Thyroid gland (tissue), 4 donors: ENCODE measurements at regions not wholly inside any gene's neighbourhood (a gene's known extent, or its start where the extent isn't known, plus 50 kb on each side); places are given as distances from the start of the nearest gene placed in this dataset.

Source experiments
- CTCF ChIP-seq, 6 experiments: fragments of 200-600 bp in 3 of 6; fragments of 450-650 bp in 3 of 6; sonication (generic) in 3 of 6; IDR thresholded peaks; one replicate each; pipeline ENCODE4 v1.5.1; 2016 to 2019; ENCODE audit warnings: antibody characterized with exemption in 6 of 6, mild to moderate bottlenecking in 2 of 6, inconsistent platforms in 1 of 6, moderate library complexity in 1 of 6
- POLR2A ChIP-seq, 2 donors: fragments of 450-650 bp; IDR thresholded peaks; one replicate each; pipeline ENCODE4 v1.6.1; 2017; ENCODE audit warnings: antibody characterized with exemption in 2 of 2, mild to moderate bottlenecking in 2 of 2, moderate library complexity in 1 of 2

- no peak for TF ChIP-seq CTCF (IDR thresholded peaks at IDR 0.05)
- TF ChIP-seq POLR2A (IDR thresholded peaks at IDR 0.05) = no peak
Observed at GRCh38 chr16:50916040-50916439, 174.2 kb downstream of the CYLD start.
